ENCODE measurements at regions not wholly inside any gene's neighbourhood (a gene's known extent, or its start where the extent isn't known, plus 50 kb on each side); places are given as distances from the start of the nearest gene placed in this dataset.

- no peak overlapping the region for H2BK5ac ChIP-seq (ENCODE audit: low read depth, low read length)
- no peak overlapping the region for H3K4me2 ChIP-seq (ENCODE audit: insufficient read depth in 1 of 2, low read depth in 2 of 2, low read length in 2 of 2)
- ChIA-PET CTCF (ENCODE audit: partially characterized antibody) (interaction anchor here (1.0 to 1.1 kb wide), 2 partner anchors 9 to 31 kb away, joined by 4 to 5 read pairs; no protein-coding TSS in a partner anchor), POLR2A (ENCODE audit: partially characterized antibody) (interaction anchor here (0.6 to 2.0 kb wide), 3 partner anchors 23 to 88 kb away, joined by 3 to 5 read pairs (median 4); no protein-coding TSS in a partner anchor)
- H4K20me1 ChIP-seq (replicated peaks in 1 of 2; ENCODE audit: control insufficient read depth in 1 of 2, insufficient read depth in 2 of 2, low read length in 2 of 2), result no peaks in the 10 kb centered on the region
- no peak overlapping the region for H3K18ac ChIP-seq (ENCODE audit: extremely low read depth, low read length)
- H3K36me3 ChIP-seq (ENCODE audit: control insufficient read depth in 2 of 4, insufficient read depth in 4 of 4, low read length in 3 of 4), result no peaks in the 10 kb centered on the region
- H3K56ac ChIP-seq (replicated peaks; ENCODE audit: insufficient read length, low read depth, low read length), result no peak overlapping the region
- no peak overlapping the region for H3K4me3 ChIP-seq (ENCODE audit: extremely low read depth in 1 of 4, insufficient read depth in 2 of 4, low read depth in 3 of 4, low read length in 4 of 4)
- H3K27me3 ChIP-seq (replicated peaks in 1 of 4; ENCODE audit: control insufficient read depth in 3 of 4, extremely low read depth in 1 of 4, insufficient read depth in 3 of 4, low read length in 3 of 4), result no peaks in the 10 kb centered on the region
- no peak overlapping the region for H2AK5ac ChIP-seq (ENCODE audit: low read depth, low read length)
- no peak overlapping the region for H4K5ac ChIP-seq (ENCODE audit: insufficient read length, low read depth, low read length)
- no peak overlapping the region for H2BK15ac ChIP-seq (ENCODE audit: low read length)
- no peak overlapping the region for H3K14ac ChIP-seq (ENCODE audit: insufficient read length)
- H2BK20ac ChIP-seq (ENCODE audit: low read length), result no peak overlapping the region
- FAIRE-seq (no peak), DNase-seq (ENCODE audit: low read depth in 1 of 2, low spot score in 2 of 2) (peak in 1 of 2 experiments; percentile 22)
- no peaks in the 10 kb centered on the region for H3K79me2 ChIP-seq (ENCODE audit: control insufficient read depth in 1 of 2, insufficient read depth in 2 of 2, low read length in 2 of 2)
- H4K91ac ChIP-seq (replicated peaks; ENCODE audit: insufficient read length, low read length), result no peak overlapping the region
- no peaks in the 10 kb centered on the region for H3K4me1 ChIP-seq (replicated peaks in 1 of 4; ENCODE audit: control insufficient read depth in 3 of 4, insufficient read depth in 4 of 4, low read length in 3 of 4)
- 0 out of 4 replicates have a peak, but pooled peaks cover 0 to 2% of the 10 kb centered on the region in 2 experiments for H3K9me3 ChIP-seq (ENCODE audit: insufficient read depth in 2 of 2, low read depth in 1 of 2, low read length in 1 of 2)
- 0 out of 2 replicates have a peak overlapping the region, but pooled peaks have one; percentile 0 for H2AFZ ChIP-seq (ENCODE audit: low read length)
- no peaks in the 10 kb centered on the region for H3K79me1 ChIP-seq (ENCODE audit: low read depth, low read length)
- no peak overlapping the region for H3K9ac ChIP-seq (replicated peaks in 1 of 4; ENCODE audit: extremely low read depth in 1 of 4, low read depth in 3 of 4, low read length in 3 of 4)
- no peak overlapping the region for H4K8ac ChIP-seq (ENCODE audit: extremely low read depth, insufficient read depth, low read length)
- H3K27ac ChIP-seq (ENCODE audit: low read depth, low read length), result no peak overlapping the region
- no peaks in the 10 kb centered on the region for H3K23me2 ChIP-seq (ENCODE audit: low read depth, low read length)
- no peak overlapping the region for H3K4ac ChIP-seq (replicated peaks; ENCODE audit: insufficient read length, low read depth, low read length)
- H2BK120ac ChIP-seq (replicated peaks; ENCODE audit: low read depth, low read length), result no peak overlapping the region
- no peak overlapping the region for H2BK12ac ChIP-seq (ENCODE audit: low read depth, low read length)
- H3K23ac ChIP-seq (ENCODE audit: insufficient read length), result no peak overlapping the region
- 95% methylated on average over 5 of the region's 5 CpGs; no CpG with 5 or more reads in 1 of the 2 experiments for WGBS, 2 experiments (ENCODE audit: extremely low coverage in 1 of 2, insufficient coverage in 1 of 2, insufficient read length in 1 of 2, insufficient replicate concordance in 2 of 2, low coverage in 1 of 2, low lambda C conversion rate in 2 of 2, missing lambda C conversion rate in 1 of 2)
- no peak for TF ChIP-seq CHD2 (IDR thresholded peaks at IDR 0.05; ENCODE audit: low read length)
Observed at GRCh38 chr11:10375280-10375971, 70.6 kb downstream of the ADM start.
